GM12878 (cell line): ENCODE measurements at regions not wholly inside any gene's neighbourhood (a gene's known extent, or its start where the extent isn't known, plus 50 kb on each side); places are given as distances from the start of the nearest gene placed in this dataset.

Experiments used
- ATAC-seq: fragments of 200-7000 bp; cut with Tn5 transposase; 3 replicates; pipeline ENCODE4 v1.9.1; 2020; ENCODE audit warnings: mild to moderate bottlenecking, moderate library complexity
- BruUV-seq: library from RNA; stranded (reverse); fragments of 400-500 nt; replicated peaks from 2 replicates; lab custom pipeline; 2021; lab: Mats Ljungman, UMichigan
- CTCF ChIA-PET: fragments of 300-600 bp; sonication (Branson Sonifier 250); formaldehyde crosslinking; extraction: SDS; loops from one replicate; lab custom pipeline; 2021; ENCODE audit warnings: inconsistent platforms; lab: Yijun Ruan, JAX
- POLR2A ChIA-PET: fragments of 350-600 bp; formaldehyde crosslinking; extraction: SDS; loops from one replicate; lab custom pipeline; 2021; ENCODE audit warnings: inconsistent platforms; lab: Charles Lee
- RAD21 ChIA-PET: fragments of 300-600 bp; sonication (Branson Sonifier 250); formaldehyde crosslinking; loops from one replicate; lab custom pipeline; 2023; ENCODE audit warnings: antibody characterized with exemption; ENCODE audit not compliant: unreplicated experiment; lab: Charles Lee
- SMC1A ChIA-PET: fragments of 300-600 bp; sonication (Branson Sonifier 250); formaldehyde crosslinking; loops from one replicate; lab custom pipeline; 2023; ENCODE audit not compliant: unreplicated experiment, uncharacterized antibody; lab: Charles Lee
- DNase-seq: peaks from one replicate; pipeline ENCODE4 v3.0.0-alpha.2; 2011; ENCODE audit warnings: low read depth, low spot score
- FAIRE-seq: peaks from 3 replicates; lab custom pipeline; 2011; peaks lifted over from hg19 to GRCh38; lab: Jason Lieb, UNC
- H2AFZ ChIP-seq: 2 replicates; pipeline ENCODE4 v1.6.0; 2011; ENCODE audit warnings: low read depth, low read length, control low read depth; ENCODE audit not compliant: control insufficient read depth
- H3K27ac ChIP-seq: 2 replicates; pipeline ENCODE4 v1.5.1; 2011; ENCODE audit warnings: control low read depth; ENCODE audit not compliant: control insufficient read depth, insufficient read depth
- H3K27me3 ChIP-seq, 2 experiments: replicated peaks in 1 of 2; 2 replicates each; pipeline versions ENCODE4 v1.6.0 to v1.6.1; 2011; ENCODE audit warnings: low read length in 1 of 2; ENCODE audit not compliant: control insufficient read depth in 2 of 2, insufficient read depth in 2 of 2
- H3K36me3 ChIP-seq, 2 experiments: 2 replicates each; pipeline ENCODE4 v1.5.1; 2011; ENCODE audit warnings: low read length in 1 of 2; ENCODE audit not compliant: control insufficient read depth in 2 of 2, insufficient read depth in 2 of 2
- H3K4me1 ChIP-seq: 2 replicates; pipeline ENCODE4 v1.6.1; 2011; ENCODE audit warnings: mild to moderate bottlenecking, low read length, moderate library complexity, mixed read lengths; ENCODE audit not compliant: control insufficient read depth, insufficient read depth
- H3K4me2 ChIP-seq: 2 replicates; pipeline ENCODE4 v1.6.0; 2011; ENCODE audit warnings: control low read depth; ENCODE audit not compliant: control insufficient read depth, insufficient read depth
- H3K4me3 ChIP-seq: fragments of 200-600 bp; sonication (generic); 2 replicates; pipeline ENCODE4 v1.5.1; 2016
- H3K79me2 ChIP-seq: 2 replicates; pipeline ENCODE4 v1.6.0; 2011; ENCODE audit warnings: low read length; ENCODE audit not compliant: control insufficient read depth, insufficient read depth
- H3K9ac ChIP-seq: 2 replicates; pipeline ENCODE4 v1.8.0; 2011; ENCODE audit warnings: low read length, control low read depth, mixed read lengths; ENCODE audit not compliant: control insufficient read depth, insufficient read depth
- H3K9me3 ChIP-seq: replicated peaks from 3 replicates; pipeline ENCODE4 v1.5.1; 2011; ENCODE audit warnings: mild to moderate bottlenecking, low read length; ENCODE audit not compliant: control insufficient read depth, insufficient read depth
- H4K20me1 ChIP-seq: 2 replicates; pipeline ENCODE4 v1.6.0; 2011; ENCODE audit not compliant: control insufficient read depth, insufficient read depth
- BRCA1 ChIP-seq: IDR thresholded peaks from 2 replicates; pipeline ENCODE4 v1.6.1; 2011; ENCODE audit warnings: low read depth, low read length, improper control_type of control experiment
- CREM ChIP-seq: IDR thresholded peaks from 2 replicates; pipeline ENCODE4 v1.6.1; 2014; ENCODE audit warnings: antibody characterized with exemption, low read depth
- NR2F1 ChIP-seq: fragments of 450-650 bp; conservative IDR thresholded peaks from 2 replicates; pipeline ENCODE4 v1.6.1; 2017; ENCODE audit warnings: mild to moderate bottlenecking
- PAX8 ChIP-seq: fragments of 450-650 bp; IDR thresholded peaks from 2 replicates; pipeline ENCODE4 v1.6.1; 2017; ENCODE audit warnings: mild to moderate bottlenecking, moderate library complexity
- YBX1 ChIP-seq: fragments of 450-650 bp; IDR thresholded peaks from 2 replicates; pipeline ENCODE4 v1.6.1; 2016; ENCODE audit warnings: antibody characterized with exemption
- ZBED1 ChIP-seq: IDR thresholded peaks from 2 replicates; pipeline ENCODE4 v1.6.1; 2016; ENCODE audit warnings: borderline replicate concordance
- ZNF592 ChIP-seq: fragments of 450-650 bp; IDR thresholded peaks from 2 replicates; pipeline ENCODE4 v1.6.1; 2017; ENCODE audit warnings: mild to moderate bottlenecking, moderate library complexity
- WGBS: methylation state at CpG from one replicate; pipeline ENCODE4 v1.1.6; 2016; ENCODE audit warnings: low lambda C conversion rate; ENCODE audit not compliant: insufficient replicate concordance, insufficient coverage; ENCODE audit errors: missing lambda C conversion rate; 5-methylcytosine and 5-hydroxymethylcytosine counted together
- in situ Hi-C: fragments of 300-500 bp; cut with MboI; formaldehyde crosslinking; loops from 9 replicates; pipeline ENCODE4 v1.14.3; 2018; ENCODE audit warnings: mixed read lengths
- intact Hi-C: fragments of 100-400 bp; cut with micrococcal nuclease; formaldehyde crosslinking; loops from one replicate; pipeline ENCODE4 v1.14.2; 2022; ENCODE audit not compliant: unreplicated experiment

GRCh38 chr13:93025984-93026383, 200.6 kb upstream of the GPC6 start (continued):
- TF ChIP-seq ZNF592 = no peak
- TF ChIP-seq BRCA1 = no peak
- TF ChIP-seq, all 136 proteins: peak for 0

GRCh38 chr13:93029536-93029935, 197.1 kb upstream of the GPC6 start:
- no peak for FAIRE-seq
- no peak overlapping the region for H3K4me2 ChIP-seq

More at GRCh38 chr13:93029536-93029935, 197.1 kb upstream of the GPC6 start:
- H3K4me3 ChIP-seq = no peak overlapping the region
- no peaks in the 10 kb centered on the region for H4K20me1 ChIP-seq
- CTCF ChIA-PET = no interaction called here
- no peak for TF ChIP-seq ZBED1
- no peak for TF ChIP-seq YBX1
- no peak for TF ChIP-seq PAX8
- no peak for TF ChIP-seq CREM
- TF ChIP-seq NR2F1 = no peak
- intact Hi-C loops (no loop called here), in situ Hi-C loops (no loop called here)
- BruUV-seq = no TSS peak
- SMC1A ChIA-PET = no interaction called here
- POLR2A ChIA-PET = no interaction called here
- H3K4me1 ChIP-seq = no peaks in the 10 kb centered on the region
- H2AFZ ChIP-seq = no peak overlapping the region
- no peak overlapping the region for H3K9ac ChIP-seq
- no peaks in the 10 kb centered on the region for H3K79me2 ChIP-seq
- H3K27ac ChIP-seq = no peak overlapping the region
- H3K36me3 ChIP-seq = no peaks in the 10 kb centered on the region
- H3K9me3 ChIP-seq = no peaks in the 10 kb centered on the region
- RAD21 ChIA-PET = no interaction called here
- no peaks in the 10 kb centered on the region for H3K27me3 ChIP-seq
- 30% methylated on average over 3 of the region's 3 CpGs for WGBS
- DNase-seq (no peak), ATAC-seq (no peak)
